Endothelial cell of umbilical vein (primary cell): ENCODE measurements at regions not wholly inside any gene's neighbourhood (a gene's known extent, or its start where the extent isn't known, plus 50 kb on each side); places are given as distances from the start of the nearest gene placed in this dataset.

Source experiments
- EZH2 ChIP-seq: IDR thresholded peaks from 2 replicates; pipeline ENCODE4 v1.6.1; 2012; ENCODE audit warnings: borderline replicate concordance, low read depth, mild to moderate bottlenecking, moderate library complexity, low read length, inconsistent platforms; ENCODE audit not compliant: severe bottlenecking
- FOS ChIP-seq: IDR thresholded peaks from 2 replicates; pipeline ENCODE4 v1.6.1; 2011; ENCODE audit warnings: mild to moderate bottlenecking, low read length, moderate library complexity, borderline replicate concordance; ENCODE audit not compliant: insufficient read depth
- POLR2A ChIP-seq: IDR thresholded peaks from 2 replicates; pipeline ENCODE4 v1.6.1; 2012; ENCODE audit warnings: low read depth, mild to moderate bottlenecking, control low read depth, low read length
- POLR2AphosphoS5 ChIP-seq: IDR thresholded peaks from 2 replicates; pipeline ENCODE4 v1.6.1; 2012; ENCODE audit warnings: low read depth, mild to moderate bottlenecking, control low read depth, low read length, moderate library complexity; ENCODE audit not compliant: insufficient read depth
- TF ChIP-seq, protein P1 (sequence below), 2 donors: IDR thresholded peaks; 1 replicate in 1 of 2; 2 replicates in 1 of 2; pipeline ENCODE4 v1.5.1; 2011; ENCODE audit warnings: low read length in 2 of 2, mild to moderate bottlenecking in 2 of 2, moderate library complexity in 2 of 2, control low read depth in 1 of 2, inconsistent platforms in 1 of 2, low read depth in 1 of 2; ENCODE audit not compliant: insufficient read depth in 1 of 2; ENCODE audit errors: extremely low read depth in 1 of 2

DNA sequence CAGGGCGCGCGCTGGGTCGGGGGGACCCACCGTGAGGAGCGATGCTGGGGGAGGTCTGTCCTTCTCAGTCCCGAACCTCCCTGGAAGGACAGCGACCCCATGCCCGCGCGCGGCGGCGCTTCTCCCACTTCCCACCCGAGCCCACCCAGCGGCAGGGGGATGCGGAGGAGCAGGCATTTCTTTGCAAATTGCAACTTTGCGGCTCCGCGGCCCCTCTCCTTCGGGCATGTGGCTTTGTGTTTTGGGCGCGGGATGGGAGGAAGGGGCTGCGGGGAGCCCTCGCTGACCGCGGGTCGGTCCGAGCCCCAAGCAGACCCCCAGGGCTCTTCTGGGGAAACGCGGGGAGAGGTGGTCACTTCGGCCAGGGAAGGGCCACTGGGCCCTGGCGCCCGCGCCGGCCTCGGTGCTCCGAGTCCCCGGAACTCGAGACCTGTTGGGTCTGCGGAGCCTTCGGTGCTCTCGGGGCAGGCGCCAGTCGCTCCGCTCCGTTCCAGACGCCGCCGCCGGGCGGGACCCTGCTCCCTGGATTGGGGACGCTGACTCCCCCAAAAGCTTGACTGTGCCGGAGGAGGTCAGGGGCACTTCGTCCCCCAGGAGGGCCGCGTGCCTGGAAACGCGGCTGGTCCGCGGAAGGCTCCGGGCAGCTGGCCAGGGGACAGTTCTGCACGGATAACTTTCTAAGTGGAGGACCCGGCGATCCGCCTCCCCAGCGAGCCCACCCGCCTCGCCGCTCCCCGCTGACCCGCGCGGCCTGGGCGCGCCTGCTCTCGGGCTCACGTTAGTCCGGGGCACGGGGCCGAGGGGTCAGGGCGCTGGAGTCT, 164.2 kb upstream of the DPP6 start:
- TF ChIP-seq, protein P1, sequence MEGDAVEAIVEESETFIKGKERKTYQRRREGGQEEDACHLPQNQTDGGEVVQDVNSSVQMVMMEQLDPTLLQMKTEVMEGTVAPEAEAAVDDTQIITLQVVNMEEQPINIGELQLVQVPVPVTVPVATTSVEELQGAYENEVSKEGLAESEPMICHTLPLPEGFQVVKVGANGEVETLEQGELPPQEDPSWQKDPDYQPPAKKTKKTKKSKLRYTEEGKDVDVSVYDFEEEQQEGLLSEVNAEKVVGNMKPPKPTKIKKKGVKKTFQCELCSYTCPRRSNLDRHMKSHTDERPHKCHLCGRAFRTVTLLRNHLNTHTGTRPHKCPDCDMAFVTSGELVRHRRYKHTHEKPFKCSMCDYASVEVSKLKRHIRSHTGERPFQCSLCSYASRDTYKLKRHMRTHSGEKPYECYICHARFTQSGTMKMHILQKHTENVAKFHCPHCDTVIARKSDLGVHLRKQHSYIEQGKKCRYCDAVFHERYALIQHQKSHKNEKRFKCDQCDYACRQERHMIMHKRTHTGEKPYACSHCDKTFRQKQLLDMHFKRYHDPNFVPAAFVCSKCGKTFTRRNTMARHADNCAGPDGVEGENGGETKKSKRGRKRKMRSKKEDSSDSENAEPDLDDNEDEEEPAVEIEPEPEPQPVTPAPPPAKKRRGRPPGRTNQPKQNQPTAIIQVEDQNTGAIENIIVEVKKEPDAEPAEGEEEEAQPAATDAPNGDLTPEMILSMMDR (IDR thresholded peaks at IDR 0.05; ENCODE audit: extremely low read depth in 1 of 2, insufficient read depth in 1 of 2, low read depth in 1 of 2, low read length in 2 of 2) = no peak
- TF ChIP-seq POLR2A (no peak), POLR2AphosphoS5 (no peak), EZH2 (no peak), FOS (no peak)
